GM12892 (cell line): ENCODE measurements at regions not wholly inside any gene's neighbourhood (a gene's known extent, or its start where the extent isn't known, plus 50 kb on each side); places are given as distances from the start of the nearest gene placed in this dataset.

Experiments
- POLR2A ChIP-seq: IDR thresholded peaks from 2 replicates; pipeline ENCODE4 v1.6.1; 2011; ENCODE audit warnings: low read depth, low read length, control low read depth
- POLR2AphosphoS5 ChIP-seq: IDR thresholded peaks from 2 replicates; pipeline ENCODE4 v1.6.1; 2011; ENCODE audit warnings: low read depth, low read length, control low read depth
- TAF1 ChIP-seq: IDR thresholded peaks from 2 replicates; pipeline ENCODE4 v1.6.1; 2011; ENCODE audit warnings: low read depth, mild to moderate bottlenecking, control low read depth, low read length, borderline replicate concordance

- TF ChIP-seq POLR2A (no peak), POLR2AphosphoS5 (no peak), TAF1 (no peak)
Measured at GRCh38 chr13:65901723-65902122, 1328.4 kb downstream of the PCDH9 start.
